ENCODE measurements at regions not wholly inside any gene's neighbourhood (a gene's known extent, or its start where the extent isn't known, plus 50 kb on each side); places are given as distances from the start of the nearest gene placed in this dataset.

DNA sequence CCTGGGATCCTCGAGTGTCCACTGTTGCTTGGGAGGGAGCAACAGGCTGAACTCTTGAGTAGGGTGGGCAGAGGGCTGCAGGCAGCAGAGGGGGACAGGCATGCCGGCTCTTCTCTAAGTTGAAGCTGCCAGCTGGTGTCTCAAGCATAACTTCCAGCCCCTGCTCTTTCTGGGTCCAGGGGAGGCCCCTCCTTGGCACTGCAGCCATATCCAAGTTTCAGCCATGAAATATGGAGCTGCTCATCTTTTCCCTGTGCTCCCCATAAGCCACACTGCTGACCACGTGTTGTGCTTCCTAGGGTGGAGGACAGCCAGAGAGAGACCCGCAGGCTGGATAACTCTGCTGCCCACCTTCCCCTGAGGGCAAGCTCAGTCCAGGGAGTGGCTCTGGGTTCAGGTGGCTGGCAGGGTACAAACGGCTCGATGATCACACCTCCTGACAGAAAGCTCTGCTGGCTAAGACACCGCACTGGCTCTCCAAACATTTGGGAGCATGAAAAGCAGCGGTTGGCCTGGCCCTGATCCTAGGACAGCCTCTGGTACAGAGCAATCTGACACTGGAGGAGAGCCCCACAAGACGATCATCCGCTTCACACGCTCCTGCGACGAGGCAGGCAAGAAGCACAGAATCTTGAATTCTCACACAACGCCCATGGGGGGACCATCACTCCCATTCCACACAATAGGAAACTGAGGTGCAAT, 79.6 kb downstream of the PITPNM2 start:
- TF ChIP-seq, protein P1, sequence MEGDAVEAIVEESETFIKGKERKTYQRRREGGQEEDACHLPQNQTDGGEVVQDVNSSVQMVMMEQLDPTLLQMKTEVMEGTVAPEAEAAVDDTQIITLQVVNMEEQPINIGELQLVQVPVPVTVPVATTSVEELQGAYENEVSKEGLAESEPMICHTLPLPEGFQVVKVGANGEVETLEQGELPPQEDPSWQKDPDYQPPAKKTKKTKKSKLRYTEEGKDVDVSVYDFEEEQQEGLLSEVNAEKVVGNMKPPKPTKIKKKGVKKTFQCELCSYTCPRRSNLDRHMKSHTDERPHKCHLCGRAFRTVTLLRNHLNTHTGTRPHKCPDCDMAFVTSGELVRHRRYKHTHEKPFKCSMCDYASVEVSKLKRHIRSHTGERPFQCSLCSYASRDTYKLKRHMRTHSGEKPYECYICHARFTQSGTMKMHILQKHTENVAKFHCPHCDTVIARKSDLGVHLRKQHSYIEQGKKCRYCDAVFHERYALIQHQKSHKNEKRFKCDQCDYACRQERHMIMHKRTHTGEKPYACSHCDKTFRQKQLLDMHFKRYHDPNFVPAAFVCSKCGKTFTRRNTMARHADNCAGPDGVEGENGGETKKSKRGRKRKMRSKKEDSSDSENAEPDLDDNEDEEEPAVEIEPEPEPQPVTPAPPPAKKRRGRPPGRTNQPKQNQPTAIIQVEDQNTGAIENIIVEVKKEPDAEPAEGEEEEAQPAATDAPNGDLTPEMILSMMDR (conservative IDR thresholded peaks at IDR 0.05), result no peak
- no peak for TF ChIP-seq ZFX (IDR thresholded peaks at IDR 0.05)

Measured in C4-2B (cell line).